A549 (cell line): ENCODE measurements at regions not wholly inside any gene's neighbourhood (a gene's known extent, or its start where the extent isn't known, plus 50 kb on each side); places are given as distances from the start of the nearest gene placed in this dataset.

Experiments used
- CTCF ChIP-seq: fragments of >200 bp; sonication (Bioruptor Twin); formaldehyde crosslinking; IDR thresholded peaks from 3 replicates; pipeline ENCODE4 v1.5.1; 2016
- HMGXB4 ChIP-seq: fragments of 250-450 bp; sonication (Bioruptor Pico); IDR thresholded peaks from 2 replicates; pipeline ENCODE4 v1.5.0; 2021; ENCODE audit warnings: mild to moderate bottlenecking, moderate library complexity, borderline replicate concordance
- MAZ ChIP-seq: fragments of 150-350 bp; IDR thresholded peaks from 2 replicates; pipeline ENCODE4 v1.6.1; 2014; ENCODE audit warnings: antibody characterized with exemption, low read depth, low read length, borderline replicate concordance
- POLR2A ChIP-seq: IDR thresholded peaks from 2 replicates; pipeline ENCODE4 v1.6.1; 2012; ENCODE audit warnings: mild to moderate bottlenecking, low read length
- TF ChIP-seq, protein P1 (sequence below): IDR thresholded peaks from 2 replicates; pipeline ENCODE4 v1.6.1; 2012

GRCh38 chr2:128625963-128626759 is 307.5 kb upstream of the HS6ST1 start:
- TF ChIP-seq POLR2A, result no peak
- TF ChIP-seq CTCF, result no peak
- TF ChIP-seq MAZ, result no peak
- TF ChIP-seq, protein P1, sequence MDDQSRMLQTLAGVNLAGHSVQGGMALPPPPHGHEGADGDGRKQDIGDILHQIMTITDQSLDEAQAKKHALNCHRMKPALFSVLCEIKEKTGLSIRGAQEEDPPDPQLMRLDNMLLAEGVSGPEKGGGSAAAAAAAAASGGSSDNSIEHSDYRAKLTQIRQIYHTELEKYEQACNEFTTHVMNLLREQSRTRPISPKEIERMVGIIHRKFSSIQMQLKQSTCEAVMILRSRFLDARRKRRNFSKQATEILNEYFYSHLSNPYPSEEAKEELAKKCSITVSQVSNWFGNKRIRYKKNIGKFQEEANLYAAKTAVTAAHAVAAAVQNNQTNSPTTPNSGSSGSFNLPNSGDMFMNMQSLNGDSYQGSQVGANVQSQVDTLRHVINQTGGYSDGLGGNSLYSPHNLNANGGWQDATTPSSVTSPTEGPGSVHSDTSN, result no peak
- no peak for TF ChIP-seq HMGXB4 (CRISPR knock-in tag)
